ENCODE measurements at regions not wholly inside any gene's neighbourhood (a gene's known extent, or its start where the extent isn't known, plus 50 kb on each side); places are given as distances from the start of the nearest gene placed in this dataset.
"Not testable (repeated sequence)": the region's sequence is repeated elsewhere in the genome, so short reads cannot be mapped to it uniquely, and the experiment has no call there.

DNA sequence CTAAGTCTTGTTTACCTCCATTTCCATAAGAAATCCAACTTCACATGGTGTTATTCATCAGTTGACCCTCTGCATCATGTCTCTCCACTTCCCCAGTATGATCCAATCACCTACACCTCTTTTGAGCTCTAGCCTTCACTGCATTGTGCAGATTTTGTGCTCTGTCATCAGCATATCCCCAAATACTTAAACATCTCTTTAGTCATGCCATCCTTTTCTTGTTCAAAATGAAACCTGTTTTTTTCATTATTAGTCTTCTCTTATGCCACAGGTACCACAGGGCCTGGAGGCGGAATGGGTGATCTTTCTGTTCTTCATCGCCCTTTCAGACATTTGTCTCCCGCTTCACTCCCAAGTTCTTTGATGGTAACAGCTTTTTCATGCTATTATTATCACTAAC is 382.7 kb upstream of the GALNTL6 start:
- H3K27ac ChIP-seq = no peak overlapping the region
- H3K4me3 ChIP-seq = no peak overlapping the region

DNA sequence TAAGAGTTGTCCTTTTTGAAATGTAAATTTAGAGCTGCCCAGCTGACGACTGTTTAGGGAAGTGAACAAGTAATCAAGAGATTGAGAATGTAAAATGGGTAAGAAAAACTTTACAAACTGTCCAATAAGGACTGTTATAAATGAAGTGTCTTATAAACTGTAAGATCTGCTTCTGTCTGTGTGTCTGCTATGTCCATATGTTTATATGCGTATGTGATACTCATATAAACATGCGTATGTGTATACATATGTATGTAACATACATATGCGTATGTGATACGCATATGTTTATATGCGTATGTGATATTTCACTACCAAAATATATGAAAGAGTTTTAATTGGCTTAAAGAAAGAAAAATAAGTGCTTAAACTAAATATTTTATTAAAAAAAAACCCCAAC is 416.0 kb upstream of the GALNTL6 start:
- Histone ChIP-seq H3K4me3 (no peak overlapping the region), H3K27ac (no peak overlapping the region)

DNA sequence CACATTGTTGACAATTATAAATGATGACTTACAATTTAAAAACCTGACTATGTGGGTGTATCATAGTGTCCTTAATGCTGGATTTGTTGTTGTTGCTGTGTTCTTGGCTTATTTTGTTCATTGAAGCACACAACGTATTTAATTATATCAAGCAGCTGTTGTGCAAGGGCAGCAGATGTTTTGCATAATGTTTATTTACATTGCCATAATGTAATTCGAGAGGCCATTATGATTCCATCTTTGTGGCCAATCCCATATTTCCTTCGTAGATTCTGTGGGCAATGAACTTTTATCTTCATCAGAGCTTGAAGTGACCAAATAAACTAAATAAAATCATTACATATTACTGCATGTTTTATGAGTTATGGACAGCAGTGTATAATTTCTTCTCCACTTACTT is 422.6 kb upstream of the GALNTL6 start:
- Histone ChIP-seq H3K27ac (no peak overlapping the region), H3K4me3 (no peak overlapping the region)

DNA sequence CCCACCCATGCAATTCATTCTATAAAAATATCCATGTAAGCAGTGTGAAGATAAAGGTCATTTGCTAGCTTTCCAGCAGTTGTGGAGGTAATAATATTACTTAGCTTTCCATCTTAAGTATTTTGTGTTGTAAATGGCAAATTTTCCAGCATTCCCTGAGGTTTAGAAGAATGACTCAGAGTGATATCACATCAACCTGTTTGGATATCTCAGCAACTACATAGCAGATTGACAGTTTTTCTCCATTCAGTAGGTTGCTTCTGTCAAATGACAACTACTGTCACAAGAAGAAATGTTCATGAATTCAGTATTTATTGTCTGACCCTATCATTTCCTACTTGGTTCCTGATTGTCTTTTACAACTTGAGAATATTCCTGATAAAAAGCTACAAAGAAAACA is 434.9 kb upstream of the GALNTL6 start:
- H3K27ac ChIP-seq = no peak overlapping the region
- H3K4me3 ChIP-seq = no peak overlapping the region

DNA sequence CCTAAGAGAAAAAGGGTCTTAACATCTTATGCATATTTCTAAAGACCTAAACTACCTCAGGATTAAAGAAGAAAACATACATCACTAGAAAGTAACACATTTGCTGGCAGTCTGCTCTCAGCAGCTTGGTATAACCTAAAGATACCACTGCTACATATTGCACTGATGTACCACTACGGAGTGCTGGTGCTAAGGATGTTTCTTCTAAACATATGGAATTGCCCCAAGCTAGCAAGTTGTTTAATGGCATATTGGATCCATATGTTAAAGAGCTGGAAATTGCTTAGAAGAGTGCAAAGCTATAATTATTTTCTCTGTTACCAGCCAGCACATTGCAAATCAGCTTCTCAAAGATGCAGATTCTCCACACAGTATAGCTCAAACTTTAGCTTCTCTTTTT is 436.5 kb upstream of the GALNTL6 start:
- H3K4me3 ChIP-seq = no peak overlapping the region

DNA sequence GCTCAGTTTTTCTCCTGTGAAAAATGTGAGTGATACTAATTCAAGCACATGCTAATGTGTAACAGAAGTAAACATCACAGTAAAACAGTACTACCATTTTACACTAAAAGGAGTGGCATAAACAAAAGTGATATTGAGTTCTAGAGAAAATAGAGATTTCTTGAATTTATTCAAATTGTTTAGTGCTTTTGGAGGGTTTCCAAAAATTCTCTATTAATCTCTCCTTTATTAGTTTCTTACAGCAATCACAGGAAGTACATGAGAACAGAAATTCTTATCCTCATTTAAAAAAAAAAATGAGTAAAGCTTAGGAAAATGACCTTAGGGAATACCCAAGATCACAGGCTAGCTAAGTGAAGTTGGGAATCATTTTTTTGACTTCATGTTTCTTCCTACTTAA is 459.7 kb upstream of the GALNTL6 start:
- no peak overlapping the region for H3K27ac ChIP-seq
- H3K4me3 ChIP-seq = no peak overlapping the region

More for the DNA sequence above, 436.5 kb upstream of the GALNTL6 start:
- no peak overlapping the region for H3K27ac ChIP-seq

DNA sequence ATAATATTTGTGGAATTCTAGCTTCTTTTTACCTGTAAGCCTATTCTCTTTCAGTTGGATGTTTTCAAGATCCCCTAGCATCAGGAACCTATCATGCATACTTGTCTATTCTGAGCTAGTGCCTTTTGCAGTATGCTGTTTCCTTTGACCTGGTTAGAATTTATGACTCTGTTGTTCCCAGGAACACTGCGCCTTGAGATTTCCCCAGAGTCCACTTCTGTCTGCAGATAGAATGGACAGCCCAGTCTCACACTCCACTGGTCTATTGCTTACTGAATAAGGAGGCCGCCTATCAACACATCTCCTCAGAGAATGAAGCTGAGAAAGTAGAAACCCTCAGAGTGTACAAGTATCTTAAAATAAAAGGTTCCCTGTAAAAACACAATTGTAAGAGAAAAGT is 465.1 kb upstream of the GALNTL6 start:
- Histone ChIP-seq H3K27ac (no peak overlapping the region), H3K4me3 (no peak overlapping the region)

DNA sequence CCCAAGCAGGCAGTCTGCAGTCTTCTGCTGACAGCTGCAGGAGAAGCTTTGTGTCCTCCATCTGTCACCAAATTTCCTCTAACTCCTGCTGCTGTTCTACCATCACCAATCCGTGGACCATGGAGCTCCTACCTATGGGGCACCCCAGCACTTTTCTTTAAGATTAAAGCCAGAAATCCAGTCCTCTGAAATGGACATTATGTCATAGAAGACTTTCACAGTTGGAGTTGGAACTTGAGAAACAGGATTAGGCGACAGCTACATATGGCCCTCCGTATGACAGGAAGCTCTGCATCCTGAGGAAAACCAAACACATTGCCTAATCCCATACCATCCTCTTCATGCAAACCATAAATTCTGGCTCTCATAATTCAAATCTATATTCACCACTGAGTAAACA is 470.6 kb upstream of the GALNTL6 start:
- no peak overlapping the region for H3K27ac ChIP-seq
- H3K4me3 ChIP-seq = no peak overlapping the region

DNA sequence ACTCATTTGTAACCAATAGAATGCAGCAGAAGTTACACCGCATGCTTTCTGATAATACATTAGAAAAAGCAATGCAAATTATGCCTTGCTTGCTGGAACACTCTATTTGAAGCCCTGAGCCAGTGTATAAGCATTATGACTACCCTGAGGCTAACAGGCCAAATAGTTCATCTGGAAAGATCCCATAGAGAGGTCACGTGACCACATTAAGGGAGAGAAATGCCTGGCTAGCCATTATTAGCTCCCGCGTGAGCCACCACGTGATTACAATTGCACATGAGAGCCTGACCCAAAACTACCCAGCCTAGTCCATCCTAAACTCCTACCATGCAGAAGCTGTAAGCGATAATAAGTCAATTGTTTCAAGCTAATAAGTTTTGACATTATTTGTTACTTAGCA is 472.9 kb upstream of the GALNTL6 start:
- Histone ChIP-seq H3K27ac (no peak overlapping the region), H3K4me3 (no peak overlapping the region)

DNA sequence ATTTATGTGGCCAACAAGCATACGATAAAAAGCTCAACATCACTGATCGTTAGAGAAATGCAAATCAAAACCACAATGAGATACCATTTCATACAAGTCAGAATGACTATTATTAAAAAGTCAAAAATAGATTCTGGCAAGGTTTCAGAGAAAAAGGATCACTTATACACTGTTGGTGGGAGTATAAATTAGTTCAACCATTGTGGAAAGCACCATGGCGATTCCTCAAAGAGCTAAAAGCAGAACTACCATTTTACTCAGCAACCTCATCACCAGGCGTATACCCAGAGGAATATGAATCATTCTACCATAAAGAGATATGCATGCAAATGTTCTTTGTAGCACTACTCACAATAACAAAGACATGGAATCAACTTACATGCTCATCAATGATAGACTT is 478.7 kb upstream of the GALNTL6 start:
- Histone ChIP-seq H3K4me3 (no peak overlapping the region), H3K27ac (no peak overlapping the region)

DNA sequence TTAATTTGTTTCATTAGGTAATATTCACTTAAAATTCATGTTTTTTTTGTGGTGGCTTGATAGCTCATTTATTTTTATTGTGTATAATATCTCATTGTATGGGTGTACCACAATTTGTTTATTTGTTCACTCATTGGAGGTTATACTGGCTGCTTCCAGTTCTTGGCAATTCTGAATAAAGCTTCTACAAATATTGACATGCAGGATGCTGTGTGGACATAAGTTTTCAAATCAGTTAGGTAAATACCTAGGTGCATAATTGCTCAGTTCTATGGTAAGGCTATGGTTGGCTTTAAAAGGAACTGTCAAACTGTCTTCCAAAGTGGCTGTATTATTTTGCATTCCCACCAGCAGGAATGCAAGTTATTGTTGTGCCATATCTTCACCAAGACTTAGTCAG is 504.5 kb upstream of the GALNTL6 start:
- H3K4me3 ChIP-seq = no peak overlapping the region
- no peak overlapping the region for H3K27ac ChIP-seq

DNA sequence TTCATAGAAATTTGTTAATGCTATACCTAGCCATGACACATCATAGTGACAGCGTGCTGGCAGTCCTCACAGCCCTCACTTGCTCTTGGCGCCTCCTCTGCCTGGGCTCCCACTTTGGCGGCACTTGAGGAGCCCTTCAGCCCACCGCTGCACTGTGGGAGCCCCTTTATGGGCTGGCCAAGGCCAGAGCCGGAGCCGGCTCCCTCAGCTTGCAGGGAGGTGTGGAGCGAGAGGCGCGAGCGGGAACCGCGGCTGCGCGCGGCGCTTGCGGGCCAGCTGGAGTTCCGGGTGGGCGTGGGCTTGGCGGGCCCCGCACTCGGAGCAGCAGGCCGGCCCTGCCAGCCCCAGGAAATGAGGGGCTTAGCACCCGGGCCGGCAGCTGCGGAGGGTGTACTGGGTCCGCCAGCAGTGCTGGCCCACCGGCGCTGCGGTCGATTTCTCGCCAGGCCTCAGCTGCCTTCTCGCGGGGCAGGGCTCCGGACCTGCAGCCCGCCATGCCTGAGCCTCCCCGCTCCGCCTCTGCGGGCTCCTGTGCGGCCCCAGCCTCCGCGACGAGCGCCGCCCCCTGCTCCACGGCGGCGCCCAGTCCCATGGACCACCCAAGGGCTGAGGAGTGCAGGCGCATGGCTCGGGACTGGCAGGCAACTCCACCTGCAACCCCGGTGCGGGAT is 515.0 kb upstream of the GALNTL6 start:
- H3K4me3 ChIP-seq, H3K27ac ChIP-seq: not testable (repeated sequence)

DNA sequence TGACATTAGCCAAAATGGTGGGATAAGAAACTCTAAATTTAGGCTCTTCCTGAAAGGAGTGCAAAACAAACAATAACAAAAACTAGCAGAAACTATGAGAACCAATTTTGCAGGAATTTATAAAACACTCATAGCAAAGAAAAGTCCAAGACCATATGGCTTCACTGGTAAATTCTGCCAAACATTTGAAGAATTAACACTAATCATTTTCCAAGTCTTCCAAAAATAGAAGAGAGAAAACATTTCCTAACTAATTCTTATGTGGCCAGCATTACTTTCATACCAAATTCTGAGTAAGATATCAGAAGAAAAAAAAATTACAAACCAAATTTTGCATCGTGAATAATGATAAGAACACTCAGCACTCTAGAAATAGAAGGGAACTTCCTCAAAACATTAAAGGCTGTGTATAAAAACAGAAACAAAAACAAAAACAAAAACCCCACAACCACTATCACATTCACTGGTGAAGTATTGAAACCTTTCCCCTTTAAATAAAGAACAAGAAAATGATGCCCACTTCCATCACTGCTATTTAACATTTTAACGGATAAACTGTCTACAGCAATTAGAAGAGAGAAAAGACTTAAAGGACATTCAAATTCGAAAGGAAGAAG is 524.3 kb upstream of the GALNTL6 start:
- Histone ChIP-seq H3K4me3 (no peak overlapping the region), H3K27ac (no peak overlapping the region)

DNA sequence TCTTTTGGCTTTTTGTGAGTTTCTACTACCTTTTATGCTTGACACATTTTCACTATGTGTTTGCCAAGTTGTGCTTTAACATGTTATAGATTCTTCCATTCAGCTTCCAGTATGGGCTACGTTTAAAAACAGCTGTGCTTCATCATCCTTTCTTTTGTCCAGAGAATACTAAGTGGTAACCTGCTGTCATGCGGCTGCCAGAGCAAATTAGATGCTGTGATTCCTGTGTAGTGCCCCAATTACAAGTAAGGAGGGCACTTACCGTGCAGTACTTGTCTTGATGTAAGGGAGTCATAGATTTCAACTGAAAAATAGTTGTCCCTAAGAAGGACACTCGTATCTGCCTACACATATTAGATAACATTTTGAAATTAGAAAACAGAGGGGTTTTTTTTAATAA is 531.8 kb upstream of the GALNTL6 start:
- no peak overlapping the region for H3K27ac ChIP-seq
- H3K4me3 ChIP-seq = no peak overlapping the region

DNA sequence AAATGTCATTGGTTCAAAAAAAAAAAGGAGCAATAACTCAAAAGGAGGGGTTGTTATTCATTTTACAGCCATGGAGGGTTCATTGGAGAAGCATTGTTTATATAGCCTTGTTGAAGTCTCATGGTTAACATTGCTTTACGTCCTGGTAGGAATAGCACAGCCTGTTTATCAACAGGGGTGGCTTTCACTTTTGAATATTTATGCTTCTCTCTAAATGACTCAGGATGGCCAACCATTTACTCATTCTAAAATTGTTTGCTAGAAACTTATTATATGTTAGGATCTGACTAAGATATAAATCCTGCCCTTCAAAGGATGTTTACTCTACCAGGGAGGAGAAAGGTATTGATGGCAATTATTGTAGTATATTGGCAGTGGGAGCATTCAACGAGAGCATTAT is 534.1 kb upstream of the GALNTL6 start:
- no peak overlapping the region for H3K4me3 ChIP-seq
- no peak overlapping the region for H3K27ac ChIP-seq

DNA sequence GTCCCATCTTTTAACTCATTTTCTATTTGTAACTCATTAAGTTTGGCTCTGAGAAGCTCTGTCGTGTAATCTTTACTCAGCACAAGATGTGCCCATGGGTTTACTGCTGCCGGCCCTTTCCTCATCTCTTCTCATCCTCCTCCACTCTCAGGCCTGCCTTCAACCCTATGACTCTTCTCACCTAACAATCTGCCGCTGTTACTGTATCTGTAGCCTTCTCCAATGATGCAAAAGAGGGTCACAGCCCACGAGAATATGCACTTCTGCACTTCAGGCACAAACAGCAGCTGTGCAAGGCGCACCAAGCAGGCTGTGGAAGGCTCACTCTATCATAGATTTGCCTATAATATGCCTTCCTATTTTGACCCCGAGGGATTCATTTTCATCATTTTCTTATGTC is 546.5 kb upstream of the GALNTL6 start:
- H3K4me3 ChIP-seq = no peak overlapping the region

DNA sequence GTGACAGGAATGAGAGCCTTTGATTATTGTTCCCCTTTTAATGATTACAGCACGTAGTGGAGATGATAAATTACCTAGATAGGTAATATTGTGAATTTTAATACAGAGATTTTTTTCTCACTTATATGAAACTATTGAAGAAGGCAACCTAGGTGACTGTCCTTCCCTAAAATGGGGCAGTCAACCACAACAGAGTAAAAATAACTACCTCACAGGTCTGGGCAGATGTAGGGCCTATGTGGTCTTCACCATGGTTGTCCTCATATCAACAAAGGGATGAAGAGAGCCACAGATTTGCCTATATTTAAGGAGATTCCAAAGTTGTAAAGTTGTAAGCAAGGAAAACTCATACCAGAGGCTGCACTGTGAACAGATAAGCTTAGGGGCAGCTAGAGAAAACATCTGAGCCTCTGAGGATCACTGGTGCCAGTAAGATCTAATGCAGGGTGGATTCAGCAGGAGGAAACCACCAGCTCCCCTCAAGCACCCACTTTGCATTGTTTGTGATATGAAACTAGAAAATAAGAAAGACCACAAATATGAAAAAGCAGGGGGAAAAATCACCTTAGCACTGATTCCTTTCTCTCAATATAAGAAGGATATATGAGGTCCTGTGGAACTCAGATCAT is 547.9 kb upstream of the GALNTL6 start:
- H3K27ac ChIP-seq = no peak overlapping the region

More for the DNA sequence above, 546.5 kb upstream of the GALNTL6 start:
- H3K27ac ChIP-seq = no peak overlapping the region

DNA sequence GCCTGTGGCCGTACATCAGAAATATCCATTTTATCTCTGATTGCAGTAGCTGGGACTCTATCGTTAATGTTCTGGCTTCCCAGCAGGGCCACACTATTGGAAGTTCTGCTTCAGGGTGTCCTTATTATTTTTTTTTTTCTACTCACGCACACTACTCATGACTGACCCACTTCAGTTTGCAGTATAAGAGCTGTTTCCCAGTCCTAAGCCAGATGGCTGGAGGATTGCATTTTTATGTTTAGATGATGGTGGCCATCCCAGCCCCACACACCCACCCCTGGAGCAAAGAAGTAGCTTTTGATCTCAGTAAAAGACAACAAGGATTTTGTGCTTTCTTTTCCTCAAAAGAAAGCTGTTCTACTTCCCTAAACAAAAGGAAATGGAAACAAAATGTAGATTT is 557.0 kb upstream of the GALNTL6 start:
- Histone ChIP-seq H3K4me3 (no peak overlapping the region), H3K27ac (no peak overlapping the region)

More for the DNA sequence above, 547.9 kb upstream of the GALNTL6 start:
- no peak overlapping the region for H3K4me3 ChIP-seq

DNA sequence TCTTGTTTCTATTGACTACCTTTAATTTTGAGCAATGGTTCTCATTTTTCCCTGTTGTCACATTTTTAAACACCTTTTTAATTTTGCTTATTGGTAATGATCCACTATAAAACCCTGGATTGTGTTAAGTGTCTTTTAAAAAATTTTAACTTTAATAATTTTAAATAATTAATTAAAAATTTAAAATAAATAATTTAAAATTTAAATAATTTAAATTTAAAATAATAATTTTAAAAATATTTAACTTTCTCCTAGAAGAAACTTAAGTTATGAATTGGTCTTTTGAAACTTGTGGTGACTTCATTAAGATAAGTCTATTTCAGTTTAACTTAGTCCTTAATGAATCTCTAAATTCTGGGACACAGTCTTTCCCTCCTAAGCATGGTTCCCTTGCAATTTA is 566.3 kb upstream of the GALNTL6 start:
- H3K4me3 ChIP-seq = no peak overlapping the region

DNA sequence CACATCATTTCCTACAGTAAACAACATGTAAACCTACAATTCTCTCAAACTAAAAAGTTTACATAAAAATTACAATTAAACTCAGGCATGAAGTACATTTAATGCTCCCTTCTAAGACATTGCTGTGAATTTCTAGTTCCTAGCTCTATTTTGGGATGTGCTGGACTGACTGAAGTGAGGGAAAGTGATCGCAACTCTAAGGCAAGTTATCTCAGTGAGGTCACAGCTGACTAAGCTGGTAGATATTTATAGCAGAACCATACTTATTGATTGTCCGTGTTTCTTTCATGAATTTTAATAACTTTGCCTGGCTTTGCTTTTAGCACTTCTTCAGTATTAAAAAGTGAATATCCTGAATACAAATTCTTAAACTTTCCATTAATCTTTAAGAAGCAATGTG is 570.4 kb upstream of the GALNTL6 start:
- no peak overlapping the region for H3K4me3 ChIP-seq
- H3K27ac ChIP-seq = no peak overlapping the region

More for the DNA sequence above, 566.3 kb upstream of the GALNTL6 start:
- H3K27ac ChIP-seq = no peak overlapping the region

DNA sequence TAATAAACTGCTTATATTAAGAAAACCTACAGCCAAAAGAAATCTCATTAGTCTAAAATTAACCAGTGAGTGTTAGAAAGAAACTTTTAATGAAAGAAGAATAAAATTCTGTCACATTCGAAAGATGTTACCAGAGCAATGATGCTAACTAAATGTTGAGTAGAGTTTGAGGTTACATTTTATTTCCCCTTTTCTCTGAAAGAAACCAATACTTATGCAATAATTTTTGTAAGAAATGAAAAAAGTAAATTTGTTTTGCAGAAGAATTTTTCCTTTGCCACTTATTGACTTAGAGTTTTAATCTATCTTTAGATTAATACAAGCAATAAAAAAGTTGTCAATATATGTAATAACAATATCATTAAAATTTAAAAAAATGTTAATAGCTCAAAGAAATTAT is 574.0 kb upstream of the GALNTL6 start:
- no peak overlapping the region for H3K27ac ChIP-seq
- no peak overlapping the region for H3K4me3 ChIP-seq

DNA sequence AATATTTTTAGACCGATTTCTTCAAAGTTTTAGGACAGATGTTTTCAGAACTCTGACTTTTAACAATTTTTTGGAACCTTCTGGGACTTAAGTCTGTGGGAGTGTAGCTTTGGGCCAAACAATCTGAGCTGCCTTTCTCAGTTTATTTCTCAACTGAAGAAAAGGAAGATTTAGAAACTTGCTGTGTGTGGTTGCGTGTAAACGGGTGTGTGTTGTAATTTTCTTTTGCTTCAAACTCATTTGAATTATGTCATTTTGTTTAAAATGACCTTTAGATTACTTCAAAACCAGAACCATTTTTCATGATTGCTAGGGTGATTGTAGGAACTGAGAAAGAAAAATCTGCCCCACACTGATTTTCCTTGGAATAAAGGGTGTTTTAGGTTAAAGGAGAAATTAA is 577.7 kb upstream of the GALNTL6 start:
- H3K27ac ChIP-seq = no peak overlapping the region
- H3K4me3 ChIP-seq = no peak overlapping the region

All from skin epidermis (tissue), 12 donors.